Pulmonary artery endothelial cell (primary cell): ENCODE measurements at regions not wholly inside any gene's neighbourhood (a gene's known extent, or its start where the extent isn't known, plus 50 kb on each side); places are given as distances from the start of the nearest gene placed in this dataset.
"Not testable (repeated sequence)": the region's sequence is repeated elsewhere in the genome, so short reads cannot be mapped to it uniquely, and the experiment has no call there.

Source experiments
- DNase-seq: peaks from one replicate; pipeline ENCODE4 v3.0.0-alpha.2; 2011; ENCODE audit warnings: low read depth, low spot score

DNA sequence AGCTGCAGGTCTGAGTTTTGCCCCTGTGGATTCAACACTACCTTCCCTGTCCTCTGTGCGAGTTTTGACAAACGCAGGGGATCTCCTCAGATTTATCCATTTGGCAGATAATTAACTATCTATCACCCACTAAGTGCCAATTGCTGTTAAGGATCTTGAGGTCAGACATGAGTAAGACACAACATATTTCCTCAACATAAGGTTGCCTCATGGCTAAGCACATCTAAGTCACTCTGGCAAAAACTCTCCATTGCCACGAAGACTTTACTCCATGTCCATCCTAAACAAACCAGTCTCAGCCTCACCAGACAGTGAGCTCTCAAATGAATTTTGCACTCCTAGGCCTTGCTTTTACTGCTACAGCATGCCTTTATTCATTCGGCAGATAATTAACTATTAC lies 408.4 kb downstream of the MAFB start:
- no peak for DNase-seq

DNA sequence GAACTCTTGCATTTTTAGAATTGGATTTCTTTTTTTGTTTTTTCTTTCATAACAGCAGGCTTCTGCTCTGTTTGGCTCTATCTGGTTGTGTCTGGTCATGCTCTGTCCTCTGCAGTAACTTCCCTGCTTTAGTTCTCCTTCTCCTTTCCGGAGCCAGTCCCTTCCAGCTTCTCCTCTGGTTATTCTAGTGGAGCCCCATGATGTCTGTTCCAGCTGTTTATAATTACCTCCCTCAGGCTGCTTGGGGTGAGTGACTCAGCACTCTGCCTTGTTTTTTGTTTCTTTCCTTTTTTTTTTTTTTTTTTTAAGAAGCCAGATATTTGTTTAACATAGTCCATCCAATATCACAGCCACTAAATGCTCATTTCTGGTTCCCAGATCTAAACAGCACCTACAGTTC lies 409.6 kb downstream of the MAFB start:
- DNase-seq: no peak

DNA sequence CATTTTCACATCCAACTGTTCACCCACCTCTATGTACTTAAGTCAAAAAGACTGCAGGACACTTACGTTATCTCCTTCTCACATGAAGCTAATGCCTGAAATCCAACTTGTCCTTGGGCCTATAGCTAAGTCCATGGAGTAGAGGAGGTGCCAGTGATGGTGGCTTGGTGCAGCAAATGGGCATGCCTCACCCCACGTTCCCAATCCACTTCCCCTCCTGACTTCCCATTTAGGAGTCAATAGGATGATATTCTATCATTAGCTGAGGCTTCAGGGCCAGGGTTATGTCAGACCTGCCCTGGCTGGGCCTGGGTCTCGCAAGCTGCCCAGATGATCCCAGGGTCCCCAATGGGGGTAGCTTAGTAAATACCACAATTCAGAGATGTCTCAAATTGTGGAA lies 410.4 kb downstream of the MAFB start:
- no peak for DNase-seq

DNA sequence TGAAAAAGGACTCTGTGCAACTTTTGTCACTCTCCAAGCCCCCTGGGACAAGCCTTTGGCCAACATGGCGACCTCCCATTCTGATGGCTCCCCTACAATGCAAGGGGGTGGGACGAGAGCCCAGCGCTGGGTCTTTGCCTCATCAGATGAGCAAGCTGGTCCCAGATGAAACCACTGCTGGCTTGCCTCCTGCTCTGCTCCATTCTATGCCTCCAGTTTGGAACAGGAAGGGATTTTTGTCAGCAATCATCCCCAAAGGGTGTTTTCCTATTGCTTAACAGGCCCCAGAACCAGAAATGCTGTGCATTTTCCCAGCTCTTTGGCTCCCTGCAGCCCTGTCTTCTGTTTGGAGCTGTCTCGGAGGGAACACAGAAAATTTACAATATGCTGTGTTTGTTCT lies 412.7 kb downstream of the MAFB start:
- DNase-seq: no peak

DNA sequence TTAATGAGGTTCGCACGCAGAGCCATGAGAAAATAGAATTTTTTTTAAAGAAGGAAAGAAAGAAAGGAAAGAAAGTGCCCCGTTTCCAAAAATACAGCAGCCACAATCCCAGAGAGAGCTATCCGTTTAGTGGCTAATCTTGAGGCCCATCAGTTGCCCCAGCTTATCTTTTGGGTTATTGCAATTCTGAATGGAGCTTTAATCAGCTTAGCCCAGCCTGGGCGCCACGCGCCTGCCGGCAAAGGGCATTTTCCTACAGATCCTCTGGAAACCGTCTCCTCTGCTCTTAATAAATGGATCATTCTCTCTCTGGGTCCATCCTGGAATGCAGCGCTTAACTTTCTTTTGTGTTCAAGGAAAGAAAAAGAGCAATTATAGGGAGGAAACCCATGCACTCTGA lies 413.3 kb downstream of the MAFB start:
- no peak for DNase-seq

DNA sequence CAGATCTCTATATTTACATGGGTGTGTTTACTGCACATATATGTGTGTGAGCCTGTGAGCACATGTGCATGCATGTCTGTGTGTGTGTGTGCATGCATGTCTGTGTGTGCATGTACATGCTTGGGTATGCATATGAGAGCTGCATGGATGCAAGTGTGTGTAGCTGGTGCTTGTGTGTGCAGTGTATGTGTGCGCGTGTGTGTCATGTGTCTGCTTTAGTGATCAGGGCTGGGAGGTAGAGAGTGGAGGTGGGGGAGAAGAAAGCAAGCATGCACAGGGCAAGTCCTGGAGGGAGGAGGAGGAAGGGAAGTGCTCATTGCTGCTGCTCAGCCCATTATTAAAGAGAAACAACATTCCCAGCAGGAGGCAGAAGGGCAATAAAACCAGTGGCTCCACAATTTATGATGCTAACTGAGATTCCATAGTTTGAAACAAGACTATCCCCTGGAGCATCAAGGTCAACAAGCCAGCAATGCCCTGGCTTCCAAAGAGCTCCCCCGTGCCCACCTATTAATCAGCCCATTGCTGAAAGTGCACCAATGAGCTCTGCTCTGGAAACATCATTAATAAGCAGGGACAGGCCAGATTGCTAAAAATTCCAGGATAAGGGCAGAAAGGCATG lies 414.0 kb downstream of the MAFB start:
- no peak for DNase-seq

DNA sequence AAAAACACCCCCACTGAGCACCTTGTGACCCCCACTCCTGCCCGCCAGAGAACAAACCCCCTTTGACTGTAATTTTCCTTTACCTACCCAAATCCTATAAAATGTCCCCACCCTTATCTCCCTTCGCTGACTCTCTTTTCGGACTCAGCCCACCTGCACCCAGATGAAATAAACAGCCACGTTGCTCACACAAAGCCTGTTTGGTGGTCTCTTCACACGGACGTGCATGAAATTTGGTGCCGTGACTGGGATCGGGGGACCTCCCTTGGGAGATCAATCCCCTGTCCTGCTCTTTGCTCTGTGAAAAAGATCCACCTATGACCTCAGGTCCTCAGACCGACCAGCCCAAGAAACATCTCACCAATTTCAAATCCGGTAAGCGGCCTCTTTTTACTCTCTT lies 419.8 kb downstream of the MAFB start:
- not testable (repeated sequence) for DNase-seq

DNA sequence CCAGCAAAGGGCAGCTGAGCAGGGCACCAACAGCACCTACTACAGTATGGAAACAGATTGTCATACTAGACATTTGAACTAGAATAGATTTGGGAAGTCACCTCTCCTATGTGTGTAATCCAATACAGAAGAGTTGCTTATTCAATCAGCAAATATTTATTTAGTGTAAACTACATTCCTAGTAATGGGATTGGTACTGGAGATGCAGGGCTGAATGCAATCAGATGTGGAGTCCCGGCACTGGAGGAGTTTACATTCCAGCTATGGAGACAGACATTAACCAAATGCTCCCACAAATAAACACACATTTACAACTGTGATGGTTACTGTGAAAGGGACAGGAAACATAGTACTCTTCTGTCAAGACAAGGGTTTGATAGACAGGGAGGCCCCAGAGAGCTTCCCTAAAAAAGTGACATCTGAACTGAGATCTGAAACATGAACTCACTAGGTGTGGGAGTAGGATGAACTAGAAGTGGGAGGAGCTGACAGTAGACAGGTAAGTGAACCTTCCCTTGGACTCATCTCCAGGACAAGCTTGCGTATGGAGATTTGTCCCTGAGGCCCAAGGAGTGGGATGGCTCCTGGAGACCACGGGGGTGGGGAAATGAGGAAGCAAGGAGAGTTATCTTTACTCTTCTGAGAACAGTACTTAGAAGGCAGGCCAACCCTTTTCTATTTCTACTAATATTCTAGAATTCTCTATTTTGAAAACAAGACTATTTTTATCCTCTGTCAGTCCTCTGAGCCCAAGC lies 420.5 kb downstream of the MAFB start:
- DNase-seq: no peak

DNA sequence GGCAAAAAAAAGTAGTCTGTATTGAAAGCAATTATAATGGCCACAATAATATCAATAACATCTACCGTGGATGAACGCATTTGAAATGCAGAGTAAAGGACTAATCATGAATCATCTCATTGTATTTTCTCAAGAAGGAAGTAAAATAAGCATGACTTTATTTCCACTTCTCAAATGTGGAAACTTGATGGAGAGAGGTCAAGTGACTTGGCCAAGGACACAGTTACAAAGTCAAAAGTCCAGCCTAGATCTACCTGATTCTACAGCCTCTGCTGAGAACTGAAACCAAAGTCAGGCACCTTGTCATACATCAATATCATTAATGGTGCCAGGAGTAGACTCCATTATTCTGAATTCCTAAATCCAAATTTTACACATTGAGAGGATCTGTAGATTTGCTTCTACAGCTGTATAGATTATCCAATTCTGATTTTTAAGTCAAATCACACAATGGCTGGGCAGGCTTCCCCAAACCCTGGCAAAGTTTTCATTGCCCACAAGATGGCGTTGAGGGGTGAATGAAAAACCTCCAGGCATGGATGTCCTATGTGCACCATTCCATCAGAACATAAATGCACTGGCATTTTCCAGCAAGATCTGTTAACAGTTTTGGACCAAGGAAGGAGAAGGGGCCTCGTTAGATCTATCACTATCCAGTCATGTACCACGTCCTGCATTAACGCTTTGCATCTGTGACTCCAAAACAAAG lies 423.1 kb downstream of the MAFB start:
- DNase-seq: no peak

DNA sequence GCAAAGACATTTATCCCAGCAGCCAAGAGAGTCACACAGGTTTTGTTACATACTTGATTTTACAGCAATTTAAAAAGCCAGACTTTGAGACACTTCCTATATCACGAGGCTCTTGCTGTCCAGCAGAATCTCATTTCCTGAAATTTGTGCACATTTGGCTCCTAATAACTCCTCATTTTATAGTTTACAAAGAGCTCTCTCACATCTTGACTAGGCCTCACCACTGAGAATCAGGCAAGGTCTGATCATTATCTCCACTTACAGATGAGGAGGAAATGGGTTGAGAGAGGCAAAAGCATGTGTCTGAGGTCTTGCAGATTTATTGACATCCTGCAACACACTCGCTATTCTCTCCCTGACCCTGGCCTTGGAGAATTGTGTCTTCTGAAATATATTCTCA lies 426.8 kb downstream of the MAFB start:
- DNase-seq: no peak

DNA sequence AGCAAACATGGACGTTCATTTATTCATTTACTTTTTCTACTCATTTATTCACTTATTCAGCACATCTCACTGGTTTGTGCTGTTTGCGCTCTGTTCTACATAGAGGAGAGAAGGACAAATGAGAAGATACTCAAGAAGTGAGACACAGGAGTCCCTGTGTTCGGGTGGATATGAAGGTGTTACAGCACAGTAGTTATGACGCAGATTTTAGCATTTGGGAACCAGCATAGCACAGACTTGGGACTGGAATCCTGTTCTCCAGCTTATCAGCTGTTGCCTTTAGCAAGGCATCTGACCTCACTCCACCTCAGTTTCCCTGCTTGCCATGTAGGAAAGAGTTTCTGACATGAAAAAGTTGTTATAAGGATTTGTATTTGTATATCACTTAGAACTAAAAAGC lies 430.1 kb downstream of the MAFB start:
- no peak for DNase-seq

DNA sequence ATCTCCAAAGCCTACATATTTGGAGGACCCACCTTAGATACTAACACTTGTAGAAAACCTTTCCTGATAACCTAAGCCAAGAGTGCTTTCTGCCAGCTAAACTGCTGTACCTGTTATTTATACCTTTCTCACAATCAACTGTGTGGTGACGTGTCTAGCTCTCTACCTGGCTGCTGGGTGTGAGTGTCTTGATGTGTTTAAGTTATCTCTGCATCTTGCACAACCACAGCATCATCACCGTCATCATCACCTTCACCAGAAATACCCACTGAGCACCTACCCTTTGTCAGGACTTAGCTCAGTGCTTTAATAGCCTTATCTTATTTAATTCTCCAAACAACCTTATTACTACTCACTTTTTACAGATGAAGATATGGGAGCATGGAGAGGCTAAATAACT lies 431.3 kb downstream of the MAFB start:
- no peak for DNase-seq

DNA sequence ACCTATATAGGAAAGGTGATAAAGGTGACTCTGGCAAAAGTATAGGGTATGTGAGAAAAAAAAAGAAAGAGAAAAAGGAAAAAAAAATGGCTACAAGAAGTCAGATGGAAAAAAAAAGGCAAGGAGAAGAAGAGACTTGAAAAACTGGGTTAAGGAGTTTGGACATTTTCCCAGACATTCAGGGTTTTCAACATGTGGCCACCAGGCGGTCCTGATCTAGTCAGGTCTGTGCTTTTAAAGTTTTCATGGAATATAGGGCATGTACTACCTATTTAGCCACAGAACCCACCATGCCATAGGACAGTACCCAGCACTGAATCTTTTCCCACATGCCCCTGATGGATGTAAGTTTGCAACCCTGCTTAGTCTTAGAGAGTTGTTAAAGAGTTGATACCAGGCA lies 433.7 kb downstream of the MAFB start:
- DNase-seq: no peak

DNA sequence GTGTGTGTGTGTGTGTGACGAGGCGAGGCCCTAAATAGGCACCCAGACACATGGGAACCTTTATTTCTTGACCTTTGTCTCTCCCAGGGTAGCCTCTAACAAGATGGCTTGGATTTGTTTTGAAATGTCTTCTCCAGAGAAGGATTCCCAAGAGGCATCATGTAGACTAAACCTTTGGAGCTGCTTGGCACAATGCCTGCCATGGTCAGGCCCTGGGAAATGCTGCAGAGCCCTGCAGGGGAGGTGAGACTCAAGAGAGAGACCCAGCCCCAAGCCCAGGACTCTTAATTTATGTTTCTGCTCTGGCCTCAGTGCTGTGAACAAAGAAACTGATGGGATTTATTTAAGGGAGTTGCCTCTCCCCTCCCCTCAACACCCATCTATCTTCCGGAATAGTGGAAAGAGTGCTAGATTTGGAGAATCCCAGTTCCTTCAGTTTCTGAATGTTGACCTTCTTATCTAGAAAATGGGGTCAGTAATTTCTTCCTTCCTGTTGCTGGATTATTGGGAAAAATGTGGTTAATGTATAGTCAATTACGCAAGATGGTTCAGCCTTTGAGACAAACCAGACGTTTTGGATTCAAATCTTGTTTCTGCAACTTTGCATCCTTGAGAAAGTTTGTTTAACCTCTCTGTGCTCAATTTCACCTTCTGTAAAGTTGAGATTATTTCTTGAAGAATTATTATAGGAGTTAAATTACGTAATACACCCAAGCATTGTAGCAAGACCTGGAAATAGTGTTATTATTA lies 434.8 kb downstream of the MAFB start:
- no peak for DNase-seq

DNA sequence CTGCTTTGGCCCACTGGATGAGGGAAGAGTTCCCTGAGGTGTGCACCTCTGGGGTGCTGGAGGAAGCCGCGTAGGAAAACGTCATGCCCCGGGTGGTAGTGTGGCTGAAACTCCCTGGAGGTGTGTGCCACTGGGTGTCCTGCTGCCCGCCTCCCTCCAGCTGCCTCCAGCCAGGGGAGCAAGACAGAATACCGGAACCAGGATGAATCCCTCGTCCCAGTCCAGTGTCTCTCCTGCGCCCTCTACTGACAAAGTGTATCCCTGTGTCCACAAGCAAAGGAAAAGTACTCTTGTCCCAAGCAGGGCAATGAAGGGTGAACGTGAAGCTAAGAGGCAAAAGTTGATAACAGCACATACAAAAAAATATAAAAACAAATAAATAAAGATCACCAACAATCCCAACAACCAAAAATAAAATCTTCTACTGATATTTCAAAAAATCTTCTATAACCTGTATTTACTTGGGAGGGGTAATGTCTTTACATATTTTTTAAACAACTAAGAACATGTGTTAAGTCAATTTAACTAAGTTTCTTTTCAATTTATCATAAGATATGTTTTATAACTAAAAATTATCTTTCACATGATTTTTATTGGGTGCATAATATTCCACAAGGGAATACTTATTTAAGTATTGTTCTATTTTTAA lies 437.6 kb downstream of the MAFB start:
- no peak for DNase-seq

DNA sequence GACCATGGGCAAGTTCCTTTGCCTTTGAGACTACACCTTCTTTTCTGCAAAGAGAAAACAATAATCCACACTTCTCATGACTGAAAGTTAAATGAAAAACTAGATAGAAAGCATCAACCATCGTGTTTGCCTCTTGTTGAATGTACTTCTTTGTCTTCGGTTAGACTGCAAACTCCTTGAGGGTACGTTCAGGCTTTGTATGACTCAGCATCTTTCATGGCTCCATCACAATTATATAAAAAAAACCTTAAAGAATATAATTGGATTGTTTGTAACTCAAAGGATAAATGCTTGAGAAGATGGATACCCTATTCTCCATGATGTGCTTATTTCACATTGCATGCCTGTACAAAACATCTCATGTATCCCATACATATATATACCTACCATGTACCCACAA lies 439.2 kb downstream of the MAFB start:
- DNase-seq: no peak

DNA sequence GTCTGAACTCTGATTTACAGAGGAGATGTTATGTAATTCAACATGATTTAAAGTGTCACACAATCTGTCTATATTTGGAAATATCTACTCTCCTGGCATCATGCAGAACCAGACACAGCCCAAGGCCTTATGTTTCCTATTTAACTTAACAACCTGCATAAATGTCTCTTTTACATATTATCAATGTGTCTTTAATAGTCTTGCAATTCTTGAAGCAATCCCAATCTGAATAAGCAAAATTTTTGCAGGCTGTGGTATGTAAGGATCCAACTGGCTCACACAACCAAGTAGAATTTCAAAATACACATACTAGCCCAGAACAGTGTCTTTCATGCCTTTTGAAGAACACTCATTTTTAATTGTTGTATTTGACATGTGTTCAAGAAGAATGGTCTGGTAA lies 443.2 kb downstream of the MAFB start:
- no peak for DNase-seq

DNA sequence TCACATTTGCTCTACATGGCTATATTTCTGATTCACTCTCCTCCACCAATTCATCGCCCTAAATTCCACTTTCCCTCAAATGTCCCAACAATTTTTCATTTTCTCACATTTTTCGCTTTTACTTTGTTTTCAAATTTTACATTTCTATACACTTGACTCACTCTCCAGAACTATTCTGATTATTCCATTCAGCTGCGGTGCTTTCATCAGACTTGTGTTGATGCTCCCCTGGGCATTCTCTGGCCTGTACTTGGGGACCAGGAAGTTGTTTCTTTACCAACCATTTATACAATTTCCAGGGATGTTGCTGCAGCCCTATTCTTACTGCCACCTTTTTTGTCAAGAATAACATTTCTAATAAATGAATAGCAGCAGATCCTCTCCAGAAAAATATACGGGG lies 444.8 kb downstream of the MAFB start:
- no peak for DNase-seq

DNA sequence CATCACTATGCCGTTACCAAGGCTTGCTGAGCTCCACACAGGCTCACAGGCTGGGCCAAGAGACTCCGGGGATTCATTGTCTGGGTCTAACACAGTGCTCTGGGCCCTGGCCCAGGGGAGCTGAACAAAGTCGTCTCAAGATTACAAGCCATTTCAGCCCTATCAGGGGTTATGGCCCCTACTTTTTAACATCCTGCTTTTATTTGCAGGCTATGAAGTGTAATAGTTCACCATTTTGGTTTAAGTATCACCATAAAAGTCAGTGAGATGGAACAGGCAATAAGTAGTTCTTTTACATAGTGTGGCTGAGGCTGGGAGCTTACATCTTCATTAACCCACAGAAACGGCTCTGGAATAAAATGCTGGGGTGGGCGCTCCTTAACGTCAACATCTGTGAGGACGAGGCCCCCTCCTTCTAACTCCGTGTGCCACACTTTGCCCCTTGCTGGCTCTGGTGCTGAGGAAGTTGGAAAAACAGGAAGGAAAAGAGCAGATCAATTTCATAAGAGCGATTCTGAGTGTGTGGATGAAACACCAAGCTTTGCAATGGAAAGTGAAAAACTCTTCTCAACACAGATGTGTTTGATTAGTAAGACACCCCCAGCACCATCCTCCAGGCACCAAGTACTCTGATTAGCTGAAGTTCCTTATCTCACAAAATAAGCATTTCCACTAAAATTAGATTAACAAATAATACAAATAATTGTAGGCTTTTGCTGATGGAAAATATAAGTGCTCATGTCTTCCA lies 447.3 kb downstream of the MAFB start:
- DNase-seq: no peak

DNA sequence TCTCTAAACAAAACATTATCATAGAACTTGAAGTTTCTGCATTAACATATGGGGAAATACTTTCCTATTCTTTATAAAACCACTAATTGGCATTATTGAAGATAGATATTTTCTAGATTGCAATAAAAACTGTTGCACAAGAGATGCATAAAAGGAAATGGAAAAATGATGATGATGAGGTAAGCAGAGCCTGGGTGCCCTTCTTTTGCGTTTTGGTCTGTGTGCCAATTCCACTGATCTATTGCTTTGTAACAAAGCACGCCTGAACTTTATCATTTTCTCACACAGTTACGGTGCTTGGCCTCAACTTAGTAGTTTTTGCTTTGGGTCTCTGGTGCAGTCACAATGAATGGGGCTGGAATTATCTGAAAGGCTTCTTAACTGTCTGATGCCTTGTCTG lies 450.5 kb downstream of the MAFB start:
- no peak for DNase-seq

DNA sequence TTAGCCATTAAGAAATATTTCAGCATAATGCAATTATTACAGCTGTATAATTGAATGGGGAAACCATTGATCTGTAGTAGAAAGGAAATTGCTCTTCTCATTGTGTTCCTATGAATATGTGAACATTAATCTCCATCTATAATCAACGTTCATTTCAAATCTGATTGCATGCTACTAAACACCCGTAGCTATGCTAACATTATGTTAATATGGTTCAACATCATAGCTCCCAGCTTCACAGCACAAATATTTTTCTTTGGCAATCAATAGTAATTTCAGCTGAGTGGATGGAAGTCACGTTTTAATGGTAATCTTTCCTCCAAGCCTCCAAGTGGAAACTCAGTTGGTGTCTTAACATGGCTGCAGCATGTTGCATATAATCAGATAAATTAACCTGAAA lies 454.4 kb downstream of the MAFB start:
- no peak for DNase-seq
